ENCODE measurements at regions not wholly inside any gene's neighbourhood (a gene's known extent, or its start where the extent isn't known, plus 50 kb on each side); places are given as distances from the start of the nearest gene placed in this dataset.

DNA sequence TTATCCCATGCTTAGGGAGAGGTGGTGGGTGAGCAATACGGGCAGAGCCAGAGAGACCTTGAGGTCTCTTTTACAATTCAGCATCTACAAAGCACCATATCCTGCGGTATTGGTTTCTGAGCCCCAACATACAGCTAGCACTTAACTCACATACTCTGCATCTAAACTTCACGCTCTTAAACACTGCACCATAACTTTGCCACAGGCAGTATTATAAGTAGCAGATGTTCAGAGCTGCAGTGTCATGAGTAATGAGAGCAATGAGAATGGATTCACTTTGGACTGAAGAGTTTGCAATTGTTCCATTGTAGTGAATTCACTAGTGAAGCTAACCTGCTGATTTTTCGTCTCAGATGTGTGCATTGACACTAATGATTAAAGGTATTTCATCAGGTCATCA is 93.8 kb downstream of the HS3ST1 start:
- Mint-ChIP-seq H3K36me3 (no peaks in the 10 kb centered on the region), H3K4me1 (ENCODE audit: unreplicated experiment) (no peaks in the 10 kb centered on the region), H3K4me3 (no peak overlapping the region), H3K27ac (no peak overlapping the region), H3K27me3 (no peaks in the 10 kb centered on the region), H3K9me3 (peaks cover 5% of the 10 kb centered on the region)
- TF ChIP-seq, protein P1, sequence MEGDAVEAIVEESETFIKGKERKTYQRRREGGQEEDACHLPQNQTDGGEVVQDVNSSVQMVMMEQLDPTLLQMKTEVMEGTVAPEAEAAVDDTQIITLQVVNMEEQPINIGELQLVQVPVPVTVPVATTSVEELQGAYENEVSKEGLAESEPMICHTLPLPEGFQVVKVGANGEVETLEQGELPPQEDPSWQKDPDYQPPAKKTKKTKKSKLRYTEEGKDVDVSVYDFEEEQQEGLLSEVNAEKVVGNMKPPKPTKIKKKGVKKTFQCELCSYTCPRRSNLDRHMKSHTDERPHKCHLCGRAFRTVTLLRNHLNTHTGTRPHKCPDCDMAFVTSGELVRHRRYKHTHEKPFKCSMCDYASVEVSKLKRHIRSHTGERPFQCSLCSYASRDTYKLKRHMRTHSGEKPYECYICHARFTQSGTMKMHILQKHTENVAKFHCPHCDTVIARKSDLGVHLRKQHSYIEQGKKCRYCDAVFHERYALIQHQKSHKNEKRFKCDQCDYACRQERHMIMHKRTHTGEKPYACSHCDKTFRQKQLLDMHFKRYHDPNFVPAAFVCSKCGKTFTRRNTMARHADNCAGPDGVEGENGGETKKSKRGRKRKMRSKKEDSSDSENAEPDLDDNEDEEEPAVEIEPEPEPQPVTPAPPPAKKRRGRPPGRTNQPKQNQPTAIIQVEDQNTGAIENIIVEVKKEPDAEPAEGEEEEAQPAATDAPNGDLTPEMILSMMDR (conservative IDR thresholded peaks at IDR 0.05) = no peak
- no peak for DNase-seq (ENCODE audit: extremely low spot score, unreplicated experiment)

DNA sequence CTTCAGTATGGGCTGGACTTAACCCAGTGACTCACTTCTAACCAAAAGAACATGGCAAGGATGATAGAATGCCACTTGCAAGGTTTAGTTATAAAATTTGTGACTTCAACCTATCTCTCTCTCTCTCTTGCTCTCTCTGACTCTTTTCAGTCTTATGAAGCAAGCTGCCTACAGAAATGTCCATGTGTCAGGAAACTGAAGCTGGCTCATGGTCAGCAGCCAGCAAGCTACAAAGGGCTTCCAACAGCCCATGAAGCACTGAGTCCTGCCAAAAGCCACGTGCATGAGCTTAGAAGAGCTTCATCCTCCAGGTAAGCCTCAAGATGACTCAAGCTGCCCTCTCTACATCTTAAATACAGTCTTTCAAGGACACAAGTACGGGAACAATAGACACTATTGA is 100.3 kb downstream of the HS3ST1 start:
- TF ChIP-seq, protein P1 (conservative IDR thresholded peaks at IDR 0.05) = no peak
- no peaks in the 10 kb centered on the region for H3K36me3 Mint-ChIP-seq
- no peak overlapping the region for H3K27ac Mint-ChIP-seq
- no peak overlapping the region for H3K4me3 Mint-ChIP-seq
- no peak for DNase-seq (ENCODE audit: extremely low spot score, unreplicated experiment)
- H3K4me1 Mint-ChIP-seq (ENCODE audit: unreplicated experiment) = no peaks in the 10 kb centered on the region
- peaks cover 4% of the 10 kb centered on the region for H3K27me3 Mint-ChIP-seq
- peaks cover 7% of the 10 kb centered on the region for H3K9me3 Mint-ChIP-seq

DNA sequence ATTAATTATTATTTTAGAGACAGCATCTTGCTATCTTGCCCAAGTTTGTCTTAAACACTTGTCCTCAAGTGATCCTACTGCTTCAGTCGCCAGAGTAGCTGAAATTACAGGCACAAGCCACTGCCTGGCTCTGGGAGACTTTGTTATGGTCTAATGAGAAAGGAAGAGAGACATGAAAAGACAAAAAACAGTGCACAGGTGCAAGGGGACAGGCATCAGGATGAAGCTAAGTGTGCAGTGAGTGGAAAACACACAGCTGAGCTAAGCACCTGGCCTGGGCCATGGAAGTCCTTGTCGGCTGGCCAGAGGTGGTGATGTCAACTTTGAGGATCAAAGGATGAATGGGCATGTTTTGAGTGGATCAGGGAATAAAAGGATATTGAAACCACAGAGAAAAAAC is 102.7 kb downstream of the HS3ST1 start:
- Mint-ChIP-seq H3K4me1 (ENCODE audit: unreplicated experiment) (no peaks in the 10 kb centered on the region), H3K4me3 (no peak overlapping the region), H3K27me3 (peaks cover 4% of the 10 kb centered on the region), H3K36me3 (no peaks in the 10 kb centered on the region), H3K27ac (no peak overlapping the region), H3K9me3 (peaks cover 8% of the 10 kb centered on the region)
- no peak for DNase-seq (ENCODE audit: extremely low spot score, unreplicated experiment)
- TF ChIP-seq, protein P1 (conservative IDR thresholded peaks at IDR 0.05) = no peak

DNA sequence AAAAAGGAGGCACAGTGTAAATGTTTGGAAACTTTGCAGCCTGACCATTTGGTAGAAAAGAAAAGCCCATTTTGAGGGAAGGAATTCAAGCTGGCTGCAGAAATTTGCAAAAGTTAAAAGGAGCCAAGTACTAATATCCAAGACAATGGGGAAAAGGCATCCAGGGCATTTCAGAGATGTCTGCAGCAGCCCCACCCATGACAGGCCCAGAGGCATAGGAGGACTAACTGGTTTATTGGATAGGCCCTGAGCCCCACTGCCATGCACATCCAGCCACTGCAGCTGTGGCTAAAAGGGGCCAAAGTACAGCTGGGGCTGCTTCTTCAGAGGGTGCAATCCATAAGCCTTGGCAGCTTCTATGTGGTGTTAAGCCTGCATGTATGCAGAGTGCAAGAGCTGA is 104.9 kb downstream of the HS3ST1 start:
- H3K9me3 Mint-ChIP-seq = peaks cover 8% of the 10 kb centered on the region
- H3K27me3 Mint-ChIP-seq = peaks cover 4% of the 10 kb centered on the region
- TF ChIP-seq, protein P1 (conservative IDR thresholded peaks at IDR 0.05) = no peak
- no peak overlapping the region for H3K4me3 Mint-ChIP-seq
- no peaks in the 10 kb centered on the region for H3K4me1 Mint-ChIP-seq (ENCODE audit: unreplicated experiment)
- H3K36me3 Mint-ChIP-seq = no peaks in the 10 kb centered on the region
- no peak overlapping the region for H3K27ac Mint-ChIP-seq
- DNase-seq (ENCODE audit: extremely low spot score, unreplicated experiment) = no peak

DNA sequence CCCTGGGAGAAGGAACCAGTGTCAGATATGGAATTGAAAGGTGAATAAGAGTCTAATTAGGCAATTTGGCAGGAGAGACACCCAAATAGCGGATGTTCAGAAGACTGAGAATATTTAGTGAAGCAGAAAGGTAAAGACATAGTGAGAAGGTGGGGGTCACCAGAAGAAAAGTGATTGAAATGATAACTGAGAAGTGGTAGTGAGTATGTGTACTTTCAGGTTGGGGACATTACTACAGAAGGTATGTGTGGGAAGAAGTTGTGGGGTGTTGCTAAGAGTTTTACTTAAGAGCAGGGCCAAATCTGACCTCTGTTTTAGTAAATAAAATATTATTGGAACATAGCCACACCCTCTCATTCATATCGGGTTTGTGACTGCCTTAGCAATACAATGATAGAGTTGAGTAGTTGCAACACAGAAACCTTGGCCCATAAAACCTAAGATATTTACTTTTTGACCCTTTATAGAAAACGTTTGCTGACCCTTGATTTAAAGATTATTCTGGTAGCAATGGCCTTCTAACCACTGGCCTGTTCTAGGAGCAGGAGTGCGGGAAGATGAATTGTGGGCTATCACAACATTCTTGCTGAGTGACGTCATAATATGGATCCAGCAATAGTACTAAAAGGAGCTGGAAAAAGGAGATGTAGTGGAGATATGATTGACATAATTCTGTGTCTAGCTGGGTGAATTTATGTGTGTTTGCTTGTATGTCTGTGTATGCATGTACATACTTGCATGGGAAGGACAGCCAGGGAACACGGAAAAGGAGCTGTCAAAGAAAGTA is 115.3 kb downstream of the HS3ST1 start:
- H3K36me3 Mint-ChIP-seq = no peaks in the 10 kb centered on the region
- peaks cover 12% of the 10 kb centered on the region for H3K9me3 Mint-ChIP-seq
- H3K4me1 Mint-ChIP-seq (ENCODE audit: unreplicated experiment) = no peaks in the 10 kb centered on the region
- DNase-seq (ENCODE audit: extremely low spot score, unreplicated experiment) = no peak
- H3K4me3 Mint-ChIP-seq = no peak overlapping the region
- TF ChIP-seq, protein P1 (conservative IDR thresholded peaks at IDR 0.05) = no peak
- no peak overlapping the region for H3K27ac Mint-ChIP-seq
- H3K27me3 Mint-ChIP-seq = no peaks in the 10 kb centered on the region

Data from type B pancreatic cell (in vitro differentiated cells).